Psoas muscle (tissue), 7 donors: ENCODE measurements at regions not wholly inside any gene's neighbourhood (a gene's known extent, or its start where the extent isn't known, plus 50 kb on each side); places are given as distances from the start of the nearest gene placed in this dataset.

Source experiments
- ATAC-seq, 4 donors: fragments of 200-7000 bp; cut with Tn5 transposase; one replicate each; pipeline ENCODE4 v1.9.1; 2020; ENCODE audit warnings: moderate library complexity in 3 of 4, mild to moderate bottlenecking in 2 of 4
- DNase-seq, 2 donors: peaks; one replicate each; pipeline ENCODE4 v3.0.0-alpha.2; 2020
- H3K27ac ChIP-seq: fragments of 200-600 bp; one replicate; pipeline ENCODE4 v1.8.0; 2022
- H3K27me3 ChIP-seq, 3 donors: fragments of 200-600 bp in 1 of 3; one replicate each; pipeline versions ENCODE4 v1.6.1 to v1.8.0; 2013 to 2022; ENCODE audit warnings: low read length in 2 of 3, mild to moderate bottlenecking in 2 of 3, moderate library complexity in 1 of 3; ENCODE audit not compliant: insufficient read depth in 3 of 3
- H3K36me3 ChIP-seq, 2 donors: fragments of 200-600 bp in 1 of 2; one replicate each; pipeline versions ENCODE4 v1.6.1 to v1.8.0; 2013 to 2022; ENCODE audit warnings: low read depth in 1 of 2, mild to moderate bottlenecking in 1 of 2, moderate library complexity in 1 of 2; ENCODE audit not compliant: insufficient read depth in 1 of 2
- H3K4me1 ChIP-seq: fragments of 200-600 bp; one replicate; pipeline ENCODE4 v1.8.0; 2022
- H3K4me3 ChIP-seq: fragments of 200-600 bp; one replicate; pipeline ENCODE4 v1.8.0; 2022; ENCODE audit warnings: mild to moderate bottlenecking
- H3K9me3 ChIP-seq: fragments of 200-600 bp; one replicate; pipeline ENCODE4 v1.8.0; 2022
- CTCF ChIP-seq: fragments of 200-600 bp; IDR thresholded peaks from one replicate; pipeline ENCODE4 v1.8.0; 2022; ENCODE audit warnings: antibody characterized with exemption
- WGBS, 3 donors: extraction: QIAGEN DNeasy Blood & Tissue Kit; methylation state at CpG; one replicate each; pipeline versions ENCODE4 v1.1.6 to v1.1.7; 2013; 5-methylcytosine and 5-hydroxymethylcytosine counted together
- intact Hi-C, 2 donors: fragments of 100-400 bp; cut with DNase I; formaldehyde crosslinking; loops; one replicate each; pipeline versions ENCODE4 v1.11.0 to v1.14.2; 2022
- donor health status: healthy with polysubstance abuse.
- donor health status: DM: no; HTN: no; CAD: no; lungs with moderate emphysema.
- donor health status: Bipolar disorder and iron deficiency.
- donor health status: healthy.
- donor health status: DM: yes; HTN: yes; CAD: no.
- donor health status: DM: no; HTN: no; CAD: no.
- donor health status: DM: yes; HTN: yes; CAD: no.

GRCh38 chr1:207248544-207249198 lies 72.8 kb upstream of the CD55 start:
- Histone ChIP-seq H3K9me3 (peaks cover 4% of the 10 kb centered on the region), H3K4me1 (no peaks in the 10 kb centered on the region), H3K4me3 (no peak overlapping the region), H3K27ac (no peak overlapping the region), H3K36me3 (no peaks in the 10 kb centered on the region), H3K27me3 (no peaks in the 10 kb centered on the region)
- DNase-seq (no peak), ATAC-seq (no peak)
- 47 to 58% (median 50%) methylated on average over 3 of the region's 3 CpGs for WGBS, 3 donors
- intact Hi-C loops: no loop called here
- no peak for TF ChIP-seq CTCF

GRCh38 chr1:207250431-207250830 lies 71.0 kb upstream of the CD55 start:
- Histone ChIP-seq H3K27me3 (no peaks in the 10 kb centered on the region), H3K4me3 (no peak overlapping the region), H3K9me3 (peaks cover 4% of the 10 kb centered on the region), H3K27ac (no peak overlapping the region), H3K4me1 (no peaks in the 10 kb centered on the region), H3K36me3 (no peaks in the 10 kb centered on the region)
- ATAC-seq (no peak), DNase-seq (no peak)
- intact Hi-C loops: no loop called here
- TF ChIP-seq CTCF: no peak

GRCh38 chr1:207251066-207251465 lies 70.4 kb upstream of the CD55 start:
- Histone ChIP-seq H3K27ac (no peak overlapping the region), H3K4me3 (no peak overlapping the region), H3K4me1 (no peaks in the 10 kb centered on the region), H3K9me3 (peaks cover 4% of the 10 kb centered on the region), H3K36me3 (no peaks in the 10 kb centered on the region), H3K27me3 (no peaks in the 10 kb centered on the region)
- intact Hi-C loops: no loop called here
- DNase-seq (no peak), ATAC-seq (no peak)
- WGBS, 3 donors: 100% methylated on average over 1 of the region's 1 CpG
- no peak for TF ChIP-seq CTCF

- Histone ChIP-seq H3K27me3 (no peaks in the 10 kb centered on the region), H3K9me3 (peaks cover 4% of the 10 kb centered on the region), H3K36me3 (no peaks in the 10 kb centered on the region), H3K27ac (no peak overlapping the region), H3K4me3 (no peak overlapping the region), H3K4me1 (no peaks in the 10 kb centered on the region)
- whole genome bisulfite sequencing, 3 donors: 86 to 97% (median 88%) methylated on average over 1 of the region's 1 CpG
- intact Hi-C loops: no loop called here
- ATAC-seq: no peak
- TF ChIP-seq CTCF: no peak
- no peak for DNase-seq
Observed at GRCh38 chr1:207256869-207257268, 64.6 kb upstream of the CD55 start.

- ATAC-seq: peak in 2 of 4 donors; percentile 44 to 60
- no peaks in the 10 kb centered on the region for H3K27me3 ChIP-seq
- intact Hi-C loops: no loop called here
Observed at GRCh38 chr1:207259391-207259790, 62.1 kb upstream of the CD55 start.

More at GRCh38 chr1:207259391-207259790, 62.1 kb upstream of the CD55 start:
- H3K4me1 ChIP-seq: no peaks in the 10 kb centered on the region
- H3K9me3 ChIP-seq: no peaks in the 10 kb centered on the region
- H3K36me3 ChIP-seq: no peaks in the 10 kb centered on the region
- no peak for DNase-seq
- no peak overlapping the region for H3K27ac ChIP-seq
- no peak overlapping the region for H3K4me3 ChIP-seq
- TF ChIP-seq CTCF: peak; percentile 33
